ENCODE measurements at regions not wholly inside any gene's neighbourhood (a gene's known extent, or its start where the extent isn't known, plus 50 kb on each side); places are given as distances from the start of the nearest gene placed in this dataset.
"Not testable (repeated sequence)": the region's sequence is repeated elsewhere in the genome, so short reads cannot be mapped to it uniquely, and the experiment has no call there.

- Histone ChIP-seq H3K36me3 (ENCODE audit: control insufficient read depth, insufficient read depth, low read length) (no peaks in the 10 kb centered on the region), H3K9me3 (ENCODE audit: control insufficient read depth, insufficient read depth, low read length) (no peaks in the 10 kb centered on the region), H3K4me3 (ENCODE audit: low read length) (no peak overlapping the region), H3K27me3 (ENCODE audit: control insufficient read depth, insufficient read depth, low read length) (no peaks in the 10 kb centered on the region), H3K4me1 (ENCODE audit: control insufficient read depth, insufficient read depth, low read length) (no peaks in the 10 kb centered on the region), H3K27ac (ENCODE audit: low read length) (no peak overlapping the region)
- Mint-ChIP-seq H3K9me3 (no peaks in the 10 kb centered on the region), H3K27me3 (ENCODE audit: low read depth in 2 of 2) (peaks cover 0 to 5% of the 10 kb centered on the region in 2 donors), H3K4me1 (no peaks in the 10 kb centered on the region), H3K36me3 (no peaks in the 10 kb centered on the region), H3K27ac (no peak overlapping the region), H3K4me3 (no peak overlapping the region)
- DNase-seq (no peak), ATAC-seq (no peak)
- 93% methylated on average over 3 of the region's 3 CpGs for WGBS (ENCODE audit: insufficient coverage)
- no peak for TF ChIP-seq CTCF (IDR thresholded peaks at IDR 0.05)
- intact Hi-C loops (cut with micrococcal nuclease) = no loop called here
Observed at GRCh38 chr11:123325533-123325932, 104.5 kb upstream of the GRAMD1B start.

GRCh38 chr11:123323568-123323967, 106.5 kb upstream of the GRAMD1B start:
- no peaks in the 10 kb centered on the region for H3K27me3 ChIP-seq (ENCODE audit: control insufficient read depth, insufficient read depth, low read length)
- DNase-seq (no peak), ATAC-seq (no peak)
- intact Hi-C loops (cut with micrococcal nuclease) = no loop called here
- no peaks in the 10 kb centered on the region for H3K4me1 ChIP-seq (ENCODE audit: control insufficient read depth, insufficient read depth, low read length)
- H3K36me3 ChIP-seq (ENCODE audit: control insufficient read depth, insufficient read depth, low read length) = no peaks in the 10 kb centered on the region
- H3K27ac Mint-ChIP-seq = no peak overlapping the region
- H3K27ac ChIP-seq (ENCODE audit: low read length) = no peak overlapping the region
- TF ChIP-seq CTCF (IDR thresholded peaks at IDR 0.05) = no peak
- H3K4me1 Mint-ChIP-seq = no peaks in the 10 kb centered on the region
- no peaks in the 10 kb centered on the region for H3K9me3 Mint-ChIP-seq
- no peak overlapping the region for H3K4me3 Mint-ChIP-seq
- no peaks in the 10 kb centered on the region for H3K9me3 ChIP-seq (ENCODE audit: control insufficient read depth, insufficient read depth, low read length)
- H3K27me3 Mint-ChIP-seq (ENCODE audit: low read depth in 2 of 2) = peaks cover 5 to 8% of the 10 kb centered on the region in 2 donors
- WGBS (ENCODE audit: insufficient coverage) = 73% methylated on average over 2 of the region's 3 CpGs
- H3K36me3 Mint-ChIP-seq = no peaks in the 10 kb centered on the region
- no peak overlapping the region for H3K4me3 ChIP-seq (ENCODE audit: low read length)

- no peak overlapping the region for H3K4me3 ChIP-seq (ENCODE audit: low read length)
- H3K36me3 ChIP-seq (ENCODE audit: control insufficient read depth, insufficient read depth, low read length) = no peaks in the 10 kb centered on the region
- H3K4me3 Mint-ChIP-seq = no peak overlapping the region
- no peaks in the 10 kb centered on the region for H3K4me1 Mint-ChIP-seq
- intact Hi-C loops (cut with micrococcal nuclease) = no loop called here
- no peaks in the 10 kb centered on the region for H3K27me3 ChIP-seq (ENCODE audit: control insufficient read depth, insufficient read depth, low read length)
- WGBS (ENCODE audit: insufficient coverage) = 72% methylated on average over 2 of the region's 3 CpGs
- peaks cover 8% of the 10 kb centered on the region in 2 donors for H3K27me3 Mint-ChIP-seq (ENCODE audit: low read depth in 2 of 2)
- H3K27ac ChIP-seq (ENCODE audit: low read length) = no peak overlapping the region
- H3K27ac Mint-ChIP-seq = no peak overlapping the region
- H3K4me1 ChIP-seq (ENCODE audit: control insufficient read depth, insufficient read depth, low read length) = no peaks in the 10 kb centered on the region
- no peaks in the 10 kb centered on the region for H3K9me3 ChIP-seq (ENCODE audit: control insufficient read depth, insufficient read depth, low read length)
- DNase-seq = no peak
- no peaks in the 10 kb centered on the region for H3K36me3 Mint-ChIP-seq
- TF ChIP-seq CTCF (IDR thresholded peaks at IDR 0.05) = no peak
- ATAC-seq = no peak
- H3K9me3 Mint-ChIP-seq = no peaks in the 10 kb centered on the region
Observed at GRCh38 chr11:123321636-123322035, 108.4 kb upstream of the GRAMD1B start.

- H3K27ac ChIP-seq (ENCODE audit: low read length) = no peak overlapping the region
- Mint-ChIP-seq H3K4me1 (no peaks in the 10 kb centered on the region), H3K4me3 (no peak overlapping the region), H3K36me3 (no peaks in the 10 kb centered on the region), H3K27me3 (ENCODE audit: low read depth in 2 of 2) (peaks cover 8 to 13% of the 10 kb centered on the region in 2 donors), H3K9me3 (no peaks in the 10 kb centered on the region), H3K27ac (no peak overlapping the region)
- no peak for ATAC-seq
- H3K36me3 ChIP-seq (ENCODE audit: control insufficient read depth, insufficient read depth, low read length) = no peaks in the 10 kb centered on the region
- H3K4me3 ChIP-seq (ENCODE audit: low read length) = no peak overlapping the region
- 91% methylated on average over 2 of the region's 2 CpGs for WGBS (ENCODE audit: insufficient coverage)
- intact Hi-C loops (cut with micrococcal nuclease) = no loop called here
- DNase-seq = no peak
- no peak for TF ChIP-seq CTCF (IDR thresholded peaks at IDR 0.05)
- no peaks in the 10 kb centered on the region for H3K9me3 ChIP-seq (ENCODE audit: control insufficient read depth, insufficient read depth, low read length)
- no peaks in the 10 kb centered on the region for H3K4me1 ChIP-seq (ENCODE audit: control insufficient read depth, insufficient read depth, low read length)
- no peaks in the 10 kb centered on the region for H3K27me3 ChIP-seq (ENCODE audit: control insufficient read depth, insufficient read depth, low read length)
Observed at GRCh38 chr11:123318623-123319022, 111.4 kb upstream of the GRAMD1B start.

- H3K9me3 Mint-ChIP-seq; H3K4me1 Mint-ChIP-seq; intact Hi-C loops (cut with micrococcal nuclease); H3K27me3 ChIP-seq (ENCODE audit: control insufficient read depth, insufficient read depth, low read length); H3K9me3 ChIP-seq (ENCODE audit: control insufficient read depth, insufficient read depth, low read length); ATAC-seq; H3K27ac ChIP-seq (ENCODE audit: low read length); DNase-seq; H3K4me3 Mint-ChIP-seq; H3K27ac Mint-ChIP-seq; H3K36me3 Mint-ChIP-seq; H3K4me1 ChIP-seq (ENCODE audit: control insufficient read depth, insufficient read depth, low read length); H3K36me3 ChIP-seq (ENCODE audit: control insufficient read depth, insufficient read depth, low read length); H3K4me3 ChIP-seq (ENCODE audit: low read length): not testable (repeated sequence)
- peaks cover 8 to 13% of the 10 kb centered on the region in 2 donors for H3K27me3 Mint-ChIP-seq (ENCODE audit: low read depth in 2 of 2)
Observed at GRCh38 chr11:123318132-123318531, 111.9 kb upstream of the GRAMD1B start.

All from natural killer cell (primary cell).